ENCODE measurements at regions not wholly inside any gene's neighbourhood (a gene's known extent, or its start where the extent isn't known, plus 50 kb on each side); places are given as distances from the start of the nearest gene placed in this dataset.

DNA sequence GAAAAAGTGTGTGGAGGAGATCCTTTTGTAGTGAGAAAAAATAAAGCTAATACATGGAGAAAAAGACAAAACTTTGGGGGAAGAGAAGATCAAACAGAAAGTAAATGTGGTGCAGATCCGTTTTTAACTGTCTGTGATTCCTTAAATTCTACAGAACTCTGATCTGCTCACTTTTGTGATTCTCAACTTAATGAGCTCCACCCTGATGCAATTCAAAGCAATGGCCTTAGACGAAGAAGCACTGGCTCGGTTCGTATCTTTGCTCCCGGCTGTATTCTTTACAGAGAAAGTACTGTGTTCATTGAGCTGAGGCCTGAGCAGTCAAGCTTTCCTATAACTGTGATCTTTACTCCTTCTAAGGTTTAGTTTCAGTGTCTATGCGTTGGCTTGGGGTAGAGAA lies 453.4 kb downstream of the DMAC1 start:
- Histone ChIP-seq H4K20me1 (ENCODE audit: low read depth, low read length) (no peaks in the 10 kb centered on the region), H2AFZ (ENCODE audit: low read depth, low read length, severe bottlenecking) (no peak overlapping the region), H3K27ac (ENCODE audit: low read depth, low read length) (no peak overlapping the region), H3K9ac (ENCODE audit: low read length) (no peak overlapping the region), H3K4me3 (ENCODE audit: insufficient read depth, low read length, poor library complexity, severe bottlenecking) (no peak overlapping the region), H3F3A (ENCODE audit: insufficient read depth) (no peaks in the 10 kb centered on the region), H3K9me2 (replicated peaks; ENCODE audit: insufficient read depth, low read length) (no peaks in the 10 kb centered on the region), H3K27me3 (ENCODE audit: low read length) (no peaks in the 10 kb centered on the region), H3K9me3 (ENCODE audit: insufficient read depth, low read length) (no peaks in the 10 kb centered on the region), H3K4me2 (ENCODE audit: low read depth, low read length, poor library complexity, severe bottlenecking) (no peak overlapping the region), H3K79me2 (ENCODE audit: insufficient read depth, low read length) (no peaks in the 10 kb centered on the region), H3K36me3 (ENCODE audit: low read length) (no peaks in the 10 kb centered on the region)
- TF ChIP-seq, protein P1, sequence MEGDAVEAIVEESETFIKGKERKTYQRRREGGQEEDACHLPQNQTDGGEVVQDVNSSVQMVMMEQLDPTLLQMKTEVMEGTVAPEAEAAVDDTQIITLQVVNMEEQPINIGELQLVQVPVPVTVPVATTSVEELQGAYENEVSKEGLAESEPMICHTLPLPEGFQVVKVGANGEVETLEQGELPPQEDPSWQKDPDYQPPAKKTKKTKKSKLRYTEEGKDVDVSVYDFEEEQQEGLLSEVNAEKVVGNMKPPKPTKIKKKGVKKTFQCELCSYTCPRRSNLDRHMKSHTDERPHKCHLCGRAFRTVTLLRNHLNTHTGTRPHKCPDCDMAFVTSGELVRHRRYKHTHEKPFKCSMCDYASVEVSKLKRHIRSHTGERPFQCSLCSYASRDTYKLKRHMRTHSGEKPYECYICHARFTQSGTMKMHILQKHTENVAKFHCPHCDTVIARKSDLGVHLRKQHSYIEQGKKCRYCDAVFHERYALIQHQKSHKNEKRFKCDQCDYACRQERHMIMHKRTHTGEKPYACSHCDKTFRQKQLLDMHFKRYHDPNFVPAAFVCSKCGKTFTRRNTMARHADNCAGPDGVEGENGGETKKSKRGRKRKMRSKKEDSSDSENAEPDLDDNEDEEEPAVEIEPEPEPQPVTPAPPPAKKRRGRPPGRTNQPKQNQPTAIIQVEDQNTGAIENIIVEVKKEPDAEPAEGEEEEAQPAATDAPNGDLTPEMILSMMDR (IDR thresholded peaks at IDR 0.05; ENCODE audit: insufficient read depth, low read length, poor library complexity, severe bottlenecking), result no peak
- no peak for TF ChIP-seq EZH2phosphoT487 (conservative IDR thresholded peaks at IDR 0.05; ENCODE audit: low read length)

DNA sequence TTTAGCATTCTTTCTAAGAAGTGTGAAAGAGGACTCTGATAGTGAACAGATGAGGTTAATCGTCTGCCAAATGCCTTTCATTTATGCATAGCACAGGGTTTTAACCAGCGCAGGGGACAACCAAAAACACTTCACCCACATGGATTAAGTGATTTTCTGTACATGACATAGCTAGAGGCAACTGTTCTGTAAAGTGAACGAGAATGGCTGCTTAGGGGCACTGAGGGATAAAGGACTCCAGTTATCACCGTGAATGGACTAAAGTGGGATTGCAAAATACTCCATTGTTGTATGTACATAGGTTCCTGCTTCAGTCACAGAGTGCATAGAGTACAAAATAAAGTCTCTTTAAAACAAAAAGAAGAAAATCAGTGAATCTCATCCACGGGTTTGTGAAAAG lies 456.8 kb downstream of the DMAC1 start:
- H3K4me2 ChIP-seq (ENCODE audit: low read depth, low read length, poor library complexity, severe bottlenecking), result no peak overlapping the region
- H3K36me3 ChIP-seq (ENCODE audit: low read length), result no peaks in the 10 kb centered on the region
- no peaks in the 10 kb centered on the region for H4K20me1 ChIP-seq (ENCODE audit: low read depth, low read length)
- H3K9ac ChIP-seq (ENCODE audit: low read length), result no peak overlapping the region
- no peaks in the 10 kb centered on the region for H3K27me3 ChIP-seq (ENCODE audit: low read length)
- no peak overlapping the region for H2AFZ ChIP-seq (ENCODE audit: low read depth, low read length, severe bottlenecking)
- H3K9me3 ChIP-seq (ENCODE audit: insufficient read depth, low read length), result no peaks in the 10 kb centered on the region
- H3K9me2 ChIP-seq (replicated peaks; ENCODE audit: insufficient read depth, low read length), result no peaks in the 10 kb centered on the region
- H3K79me2 ChIP-seq (ENCODE audit: insufficient read depth, low read length), result no peaks in the 10 kb centered on the region
- no peak overlapping the region for H3K27ac ChIP-seq (ENCODE audit: low read depth, low read length)
- H3K4me3 ChIP-seq (ENCODE audit: insufficient read depth, low read length, poor library complexity, severe bottlenecking), result no peak overlapping the region
- no peaks in the 10 kb centered on the region for H3F3A ChIP-seq (ENCODE audit: insufficient read depth)
- no peak for TF ChIP-seq EZH2phosphoT487 (conservative IDR thresholded peaks at IDR 0.05; ENCODE audit: low read length)
- TF ChIP-seq, protein P1 (IDR thresholded peaks at IDR 0.05; ENCODE audit: insufficient read depth, low read length, poor library complexity, severe bottlenecking), result no peak

DNA sequence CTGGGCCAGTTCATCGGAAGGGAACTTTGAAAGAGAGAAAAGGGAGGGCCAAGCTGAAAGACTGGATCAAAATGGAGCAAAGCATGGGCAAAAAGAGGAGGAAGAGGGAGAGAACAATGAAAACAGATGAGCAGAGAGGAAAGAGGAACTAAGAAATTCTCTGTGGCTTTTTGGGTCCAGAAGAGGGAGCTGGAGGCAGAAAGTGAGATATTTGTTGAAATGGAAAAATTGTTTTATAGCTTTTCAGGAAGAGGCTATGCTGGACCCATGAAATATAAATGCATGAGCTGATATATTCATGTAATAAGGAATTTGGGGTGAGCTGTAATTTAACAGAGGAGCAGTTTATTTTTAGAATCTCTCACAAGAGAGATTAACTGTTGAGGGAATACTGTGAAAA lies 457.3 kb downstream of the DMAC1 start:
- no peaks in the 10 kb centered on the region for H3K79me2 ChIP-seq (ENCODE audit: insufficient read depth, low read length)
- TF ChIP-seq, protein P1 (IDR thresholded peaks at IDR 0.05; ENCODE audit: insufficient read depth, low read length, poor library complexity, severe bottlenecking), result no peak
- TF ChIP-seq EZH2phosphoT487 (conservative IDR thresholded peaks at IDR 0.05; ENCODE audit: low read length), result no peak
- H3K9me3 ChIP-seq (ENCODE audit: insufficient read depth, low read length), result no peaks in the 10 kb centered on the region
- H2AFZ ChIP-seq (ENCODE audit: low read depth, low read length, severe bottlenecking), result no peak overlapping the region
- H3K9ac ChIP-seq (ENCODE audit: low read length), result no peak overlapping the region
- no peaks in the 10 kb centered on the region for H4K20me1 ChIP-seq (ENCODE audit: low read depth, low read length)
- H3F3A ChIP-seq (ENCODE audit: insufficient read depth), result no peaks in the 10 kb centered on the region
- no peak overlapping the region for H3K4me3 ChIP-seq (ENCODE audit: insufficient read depth, low read length, poor library complexity, severe bottlenecking)
- no peaks in the 10 kb centered on the region for H3K27me3 ChIP-seq (ENCODE audit: low read length)
- no peak overlapping the region for H3K27ac ChIP-seq (ENCODE audit: low read depth, low read length)
- no peak overlapping the region for H3K4me2 ChIP-seq (ENCODE audit: low read depth, low read length, poor library complexity, severe bottlenecking)
- no peaks in the 10 kb centered on the region for H3K9me2 ChIP-seq (replicated peaks; ENCODE audit: insufficient read depth, low read length)
- H3K36me3 ChIP-seq (ENCODE audit: low read length), result no peaks in the 10 kb centered on the region

All from SU-DHL-6 (cell line).